NCI-H82 treated with DMSO at 0.1 percent for 48 hours (cell line): ENCODE measurements at regions not wholly inside any gene's neighbourhood (a gene's known extent, or its start where the extent isn't known, plus 50 kb on each side); places are given as distances from the start of the nearest gene placed in this dataset.
"Not testable (repeated sequence)": the region's sequence is repeated elsewhere in the genome, so short reads cannot be mapped to it uniquely, and the experiment has no call there.

Experiments used
- DNase-seq: peaks from one replicate; lab custom pipeline; 2025; ENCODE audit not compliant: unreplicated experiment; lab: John Stamatoyannopoulos, UW

GRCh38 chr21:18114810-18115209 lies 129.8 kb upstream of the CHODL start:
- no peak for DNase-seq

DNA sequence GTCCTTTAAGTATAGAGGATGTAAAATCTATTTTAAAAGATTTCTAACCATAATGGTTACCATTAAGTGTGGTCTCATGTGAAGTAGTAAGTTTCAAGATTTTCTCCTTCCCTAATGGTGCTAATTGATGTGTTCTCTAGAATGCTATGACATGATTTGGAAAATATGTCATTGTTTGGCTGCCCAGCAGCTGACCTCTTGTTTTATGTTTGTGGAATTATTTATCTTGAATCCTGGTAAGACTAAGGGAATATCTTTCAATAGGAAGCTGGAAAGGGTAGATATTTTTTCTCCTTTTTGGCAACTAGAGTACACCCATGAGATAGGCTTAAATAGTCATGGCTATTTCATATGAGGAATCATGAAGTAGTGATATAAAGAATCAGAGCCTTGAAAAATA lies 139.8 kb upstream of the CHODL start:
- DNase-seq, result no peak

DNA sequence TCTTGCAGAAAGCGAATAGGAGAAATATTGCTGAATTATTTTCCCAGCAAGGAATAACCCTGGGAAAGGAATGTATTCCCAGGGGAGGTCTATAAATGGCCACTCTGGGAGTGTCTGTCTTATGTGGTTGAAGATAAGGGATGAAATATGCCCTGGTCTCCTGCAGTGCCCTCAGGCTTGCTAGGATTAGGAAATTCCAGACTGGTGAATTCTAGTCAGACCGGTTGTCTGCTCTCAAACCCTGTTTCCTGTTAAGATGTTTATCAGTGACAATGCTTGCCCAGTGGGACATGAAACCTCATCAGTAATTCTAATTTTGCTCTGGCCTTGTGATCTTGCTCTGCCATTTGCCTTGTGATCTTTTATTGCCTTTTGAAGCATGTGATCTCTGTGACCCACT lies 148.2 kb upstream of the CHODL start:
- DNase-seq, result not testable (repeated sequence)

GRCh38 chr21:18089786-18090185 lies 154.8 kb upstream of the CHODL start:
- DNase-seq, result no peak

- no peak for DNase-seq
Observed at GRCh38 chr21:18070392-18070791, 174.2 kb upstream of the CHODL start.

DNA sequence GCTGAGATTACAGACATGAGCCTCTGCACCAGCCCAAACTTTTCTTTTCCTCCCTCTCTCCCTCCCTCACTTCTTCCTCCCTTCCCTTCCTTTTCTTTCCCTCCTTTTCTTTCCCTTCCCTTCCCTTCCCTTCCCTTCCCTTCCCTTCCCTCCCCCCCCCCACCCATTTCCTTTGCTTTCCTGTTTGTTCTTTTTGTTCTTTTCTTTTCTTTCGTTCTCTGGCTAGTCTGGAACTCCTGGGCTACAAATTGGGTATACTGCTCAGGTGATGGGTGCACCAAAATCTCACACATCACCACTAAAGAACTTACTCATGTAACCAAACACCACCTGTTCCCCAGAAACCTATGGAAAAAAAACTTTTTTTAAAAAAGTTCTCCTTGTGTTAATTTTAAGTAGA lies 174.8 kb upstream of the CHODL start:
- DNase-seq, result no peak

DNA sequence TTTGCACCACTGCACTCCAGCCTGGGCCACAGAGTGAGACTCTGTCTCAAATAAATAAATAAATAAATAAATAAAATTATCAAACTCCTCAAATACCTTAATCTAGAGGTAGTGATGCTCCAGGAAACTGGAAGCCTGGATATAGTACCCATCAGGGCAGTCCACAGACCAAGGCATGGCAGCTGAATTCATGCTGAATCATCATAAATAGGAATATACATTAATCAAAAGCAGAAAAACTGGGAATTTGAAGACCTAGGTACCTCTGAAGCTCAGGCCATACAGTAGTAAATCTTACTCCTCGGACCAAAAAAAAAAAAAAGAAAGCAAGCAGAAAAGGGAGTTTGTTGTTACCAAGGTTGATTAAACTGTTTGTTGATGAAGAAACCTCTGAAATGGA lies 184.2 kb upstream of the CHODL start:
- DNase-seq, result no peak

DNA sequence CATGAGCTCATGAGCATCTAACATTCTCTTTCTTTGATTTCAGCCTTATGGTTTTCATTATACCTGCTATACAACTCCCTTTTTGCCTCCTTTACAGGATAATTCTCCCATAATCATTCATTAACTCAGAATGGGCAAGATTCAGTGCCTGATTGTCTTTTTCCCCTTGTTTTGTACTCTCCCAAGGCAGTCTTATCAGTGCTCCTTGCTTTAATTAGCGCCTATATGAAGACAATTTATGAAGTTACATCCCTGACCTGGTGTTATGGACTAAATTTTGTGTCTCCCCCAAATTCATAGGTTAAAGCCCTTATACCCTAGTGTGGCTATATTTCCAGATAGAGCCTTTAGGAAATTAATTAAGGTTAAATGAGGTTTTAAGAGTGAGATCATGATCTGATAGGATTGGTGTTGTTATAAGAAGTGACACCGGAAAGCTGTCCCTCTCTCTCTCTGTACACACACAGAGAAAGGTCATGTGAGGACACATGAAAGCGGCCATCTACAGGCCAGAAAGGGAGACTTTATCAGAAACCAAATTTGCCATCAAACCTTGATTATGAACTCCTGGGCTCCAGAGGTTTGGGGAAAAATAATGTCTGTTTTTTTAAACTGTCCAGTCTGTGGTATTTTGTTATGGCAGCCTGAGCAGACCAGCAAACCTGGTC lies 185.8 kb upstream of the CHODL start:
- DNase-seq, result no peak

GRCh38 chr21:18053151-18053550 lies 191.5 kb upstream of the CHODL start:
- DNase-seq, result no peak

DNA sequence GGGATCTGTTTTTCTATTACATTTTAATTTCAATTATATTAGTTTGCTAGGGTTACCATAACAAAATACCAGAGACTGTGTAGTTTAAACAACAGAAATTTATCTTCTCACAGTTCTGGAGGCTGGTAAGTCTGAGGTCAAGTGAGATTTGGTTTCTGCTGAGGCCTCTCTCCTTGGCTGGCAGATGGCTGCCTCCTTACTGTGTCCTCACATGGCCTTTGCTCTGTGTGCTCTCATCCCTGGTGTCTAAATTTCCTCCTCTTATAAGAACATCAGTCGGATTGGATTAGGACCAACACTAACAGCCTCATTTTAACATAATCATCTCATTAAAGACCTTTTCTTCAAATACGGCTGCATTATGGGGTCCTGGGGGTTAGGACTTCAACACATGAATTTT lies 195.2 kb upstream of the CHODL start:
- DNase-seq, result peak; percentile 97

- DNase-seq, result peak; percentile 88
Observed at GRCh38 chr21:18041012-18041411, 203.6 kb upstream of the CHODL start.

GRCh38 chr21:18030248-18030647 lies 211.1 kb upstream of the C21orf91 start:
- no peak for DNase-seq

- peak; percentile 69 for DNase-seq
Observed at GRCh38 chr21:18026359-18026758, 207.2 kb upstream of the C21orf91 start.

DNA sequence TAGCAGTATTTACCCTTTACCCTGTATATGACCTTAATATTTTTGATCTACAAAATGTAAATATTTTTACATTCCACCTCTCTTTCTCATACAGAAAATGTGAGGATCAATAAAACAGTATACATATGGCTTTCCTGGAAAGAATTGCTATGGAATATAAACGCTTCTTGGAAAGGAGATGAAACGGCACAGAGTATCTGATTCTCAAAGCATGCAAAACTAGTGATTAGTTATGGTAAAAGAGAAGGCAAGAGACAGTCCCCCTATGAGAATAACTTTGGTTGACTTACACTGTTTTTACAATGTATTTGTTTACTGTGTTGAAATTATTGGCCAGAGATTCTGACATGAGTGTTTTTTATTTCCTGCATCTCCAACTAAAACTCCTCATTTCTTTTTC lies 204.6 kb upstream of the C21orf91 start:
- no peak for DNase-seq

GRCh38 chr21:18023157-18023556 lies 204.0 kb upstream of the C21orf91 start:
- peak; percentile 59 for DNase-seq

DNA sequence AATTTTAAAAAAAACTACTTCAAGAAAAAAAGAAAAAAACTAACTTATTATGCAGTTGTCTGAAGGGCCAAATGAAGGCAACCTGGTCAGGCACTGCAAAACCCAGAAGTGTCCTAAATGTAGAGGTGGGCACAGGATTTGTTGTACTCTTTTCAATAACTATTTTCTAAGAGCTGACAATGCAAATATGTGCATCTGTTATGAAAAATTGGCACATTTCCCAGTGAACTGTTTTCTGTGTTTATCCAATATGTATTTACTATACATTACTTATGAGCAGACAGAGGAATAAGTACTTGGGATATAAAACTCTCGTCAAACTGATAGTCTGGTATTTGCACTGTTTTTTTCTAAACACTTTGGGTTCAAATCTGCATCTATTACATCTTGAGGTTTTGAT lies 188.0 kb upstream of the C21orf91 start:
- DNase-seq, result no peak

GRCh38 chr21:18006691-18007090 lies 187.5 kb upstream of the C21orf91 start:
- DNase-seq, result no peak

DNA sequence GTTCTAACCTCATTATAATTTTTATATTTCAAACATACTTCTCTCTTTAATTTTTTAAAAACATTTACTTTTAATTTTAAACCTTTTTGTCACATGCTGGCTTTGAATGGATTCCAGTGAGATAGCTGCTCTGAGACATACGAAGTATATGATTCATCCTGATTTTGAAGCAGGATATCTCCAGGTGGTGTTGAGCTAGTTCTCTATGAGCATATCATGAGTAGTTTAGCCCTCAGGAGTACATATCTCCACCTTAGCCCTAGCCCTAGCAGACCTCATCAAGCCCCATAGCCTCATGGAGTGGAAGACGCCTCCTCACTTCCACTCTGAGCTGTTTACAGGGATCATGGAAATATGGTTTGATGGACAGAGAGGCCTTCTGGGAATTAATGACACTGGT lies 183.2 kb upstream of the C21orf91 start:
- no peak for DNase-seq

- DNase-seq, result no peak
Observed at GRCh38 chr21:18000981-18001686, 182.0 kb upstream of the C21orf91 start.

GRCh38 chr21:17998599-17998998 lies 179.4 kb upstream of the C21orf91 start:
- not testable (repeated sequence) for DNase-seq

DNA sequence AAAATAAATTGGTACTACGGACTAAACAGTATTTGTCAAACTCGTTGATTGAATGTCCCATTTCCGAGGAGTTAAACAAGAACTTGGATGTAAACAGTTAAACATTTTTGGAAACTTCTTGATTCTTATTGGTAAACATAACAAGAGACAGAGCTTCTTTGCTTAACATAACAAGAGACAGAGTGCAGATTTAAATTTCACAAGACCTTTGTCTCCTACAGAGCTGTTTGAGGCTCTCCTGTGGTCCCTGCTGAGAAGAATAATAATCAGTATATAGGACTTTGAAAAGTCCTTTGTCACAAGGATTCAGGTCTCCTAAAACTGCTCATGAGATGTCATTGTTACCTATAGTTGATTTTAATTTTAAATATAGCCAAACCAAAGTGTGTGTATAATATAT lies 170.6 kb upstream of the C21orf91 start:
- no peak for DNase-seq

- no peak for DNase-seq
Observed at GRCh38 chr21:17988102-17988437, 168.9 kb upstream of the C21orf91 start.
